GM06990 (cell line): ENCODE measurements at regions not wholly inside any gene's neighbourhood (a gene's known extent, or its start where the extent isn't known, plus 50 kb on each side); places are given as distances from the start of the nearest gene placed in this dataset.

Experiments used
- DNase-seq: peaks from one replicate; pipeline ENCODE4 v3.0.0-alpha.2; 2011; ENCODE audit not compliant: insufficient read length; ENCODE audit errors: extremely low read depth
- H3K27me3 ChIP-seq: replicated peaks from 2 replicates; pipeline ENCODE4 v1.6.0; 2011; ENCODE audit warnings: low read length; ENCODE audit not compliant: control insufficient read depth, insufficient read depth
- H3K36me3 ChIP-seq: 2 replicates; pipeline ENCODE4 v1.5.1; 2011; ENCODE audit warnings: low read length; ENCODE audit not compliant: control insufficient read depth, insufficient read depth
- H3K4me3 ChIP-seq: replicated peaks from 2 replicates; pipeline ENCODE4 v1.5.1; 2011; ENCODE audit warnings: low read depth, mild to moderate bottlenecking, control low read depth, low read length
- CTCF ChIP-seq: IDR thresholded peaks from 2 replicates; pipeline ENCODE4 v1.5.1; 2011; ENCODE audit warnings: low read length, control low read depth, mild to moderate bottlenecking, inconsistent platforms; ENCODE audit not compliant: insufficient read depth, poor library complexity, severe bottlenecking

DNA sequence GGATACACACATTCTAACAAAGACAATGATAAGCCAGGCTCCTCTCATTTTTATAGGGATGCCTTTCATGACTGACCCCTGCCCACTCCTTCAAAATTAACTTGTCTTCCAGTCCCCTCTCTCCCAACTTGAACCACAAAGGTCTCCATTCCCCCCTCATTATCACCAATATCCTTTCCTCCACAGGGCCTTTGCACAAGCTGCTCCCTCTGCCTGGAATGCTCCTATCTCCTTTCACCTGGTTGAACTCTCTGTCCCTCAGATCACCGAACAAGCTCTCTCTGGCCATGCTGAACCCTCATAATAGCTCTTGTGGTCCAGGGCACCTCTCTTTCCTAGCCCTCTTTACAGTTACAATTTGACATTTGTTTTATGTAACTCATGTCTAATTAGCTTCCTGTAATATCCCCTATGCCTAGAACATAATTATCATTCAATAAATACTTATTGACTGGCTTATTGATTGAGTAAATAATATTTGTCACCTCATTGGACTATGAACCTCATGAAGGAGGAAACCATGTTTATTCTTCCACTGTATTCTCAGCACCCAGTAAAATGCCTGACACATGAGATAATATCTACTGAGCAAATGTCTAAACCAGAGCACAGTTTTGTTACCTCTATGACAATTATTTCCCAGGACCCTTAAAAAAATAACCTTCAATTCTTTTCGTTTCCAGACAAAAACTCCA lies 266.3 kb upstream of the RASGEF1B start:
- no peak for TF ChIP-seq CTCF
- no peak overlapping the region for H3K4me3 ChIP-seq
- H3K27me3 ChIP-seq: no peaks in the 10 kb centered on the region; the same call in 1 of the 2 replicates
- H3K36me3 ChIP-seq: no peaks in the 10 kb centered on the region
- no peak for DNase-seq

GRCh38 chr4:81736324-81736723 lies 264.6 kb upstream of the RASGEF1B start:
- no peak overlapping the region for H3K4me3 ChIP-seq
- no peak for TF ChIP-seq CTCF
- H3K36me3 ChIP-seq: no peaks in the 10 kb centered on the region
- no peak for DNase-seq
- no peaks in the 10 kb centered on the region; the same call in 1 of the 2 replicates for H3K27me3 ChIP-seq

- DNase-seq: no peak
- Histone ChIP-seq H3K36me3 (no peaks in the 10 kb centered on the region), H3K4me3 (no peak overlapping the region), H3K27me3 (no peaks in the 10 kb centered on the region; the same call in 1 of the 2 replicates)
- no peak for TF ChIP-seq CTCF
Measured at GRCh38 chr4:81732980-81733379, 261.3 kb upstream of the RASGEF1B start.

GRCh38 chr4:81724925-81725329 lies 253.2 kb upstream of the RASGEF1B start:
- DNase-seq: peak; percentile 6
- Histone ChIP-seq H3K36me3 (no peaks in the 10 kb centered on the region), H3K27me3 (no peaks in the 10 kb centered on the region), H3K4me3 (no peak overlapping the region)
- no peak for TF ChIP-seq CTCF

DNA sequence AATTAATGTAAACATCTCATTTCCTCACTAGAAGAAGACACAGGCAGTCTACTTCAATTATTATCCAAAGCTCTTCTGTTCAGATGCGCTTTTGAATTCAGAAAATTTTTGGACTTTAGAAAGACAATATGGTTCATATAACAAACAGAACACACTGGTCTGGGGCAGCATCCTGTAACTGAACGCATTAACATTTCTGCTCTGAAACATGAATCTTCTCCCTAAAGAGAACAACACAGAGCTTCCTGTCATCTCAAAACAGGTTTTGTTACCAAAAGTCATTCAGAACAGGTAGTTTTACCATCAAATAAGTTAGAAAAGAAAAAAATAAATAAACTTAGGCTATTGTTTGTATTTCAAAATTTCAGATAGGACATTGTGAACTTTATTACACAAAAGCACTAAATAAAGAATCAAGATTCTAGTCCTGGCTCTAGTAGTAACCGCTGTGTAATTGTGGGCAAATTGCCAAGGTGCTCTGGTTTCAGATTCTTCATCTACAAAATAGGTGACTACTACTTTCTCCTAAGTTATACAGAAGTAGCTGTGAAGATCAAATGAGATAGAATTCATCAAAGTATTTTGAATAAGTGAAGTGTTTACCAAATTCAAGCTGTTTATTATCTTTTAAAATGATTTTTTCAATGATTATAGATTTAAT lies 252.3 kb upstream of the RASGEF1B start:
- DNase-seq: no peak
- Histone ChIP-seq H3K27me3 (no peaks in the 10 kb centered on the region), H3K36me3 (no peaks in the 10 kb centered on the region), H3K4me3 (no peak overlapping the region)
- TF ChIP-seq CTCF: no peak
